ENCODE measurements at regions not wholly inside any gene's neighbourhood (a gene's known extent, or its start where the extent isn't known, plus 50 kb on each side); places are given as distances from the start of the nearest gene placed in this dataset.

GRCh38 chr10:110358869-110359629 lies 54.3 kb upstream of the SMNDC1 start:
- in situ Hi-C loops (cut with HindIII; ENCODE audit: low sequenced_read_pairs) = no loop called here
- no peak overlapping the region for H3K4me3 ChIP-seq (ENCODE audit: low read depth, low read length)
- peak; percentile 34 for TF ChIP-seq CTCF (IDR thresholded peaks at IDR 0.05; ENCODE audit: low read depth, low read length, missing control alignments)
- no peak for DNase-seq (ENCODE audit: low read depth)

GRCh38 chr10:110360857-110361474 lies 56.2 kb upstream of the SMNDC1 start:
- no peak overlapping the region for H3K4me3 ChIP-seq (ENCODE audit: low read depth, low read length)
- no peak for DNase-seq (ENCODE audit: low read depth)
- in situ Hi-C loops (cut with HindIII; ENCODE audit: low sequenced_read_pairs) = loop anchor here (10.0 kb wide), 1 partner anchor 84 kb away; no protein-coding TSS in a partner anchor
- no peak for TF ChIP-seq CTCF (IDR thresholded peaks at IDR 0.05; ENCODE audit: low read depth, low read length, missing control alignments)

GRCh38 chr10:110361800-110362456 lies 57.2 kb upstream of the SMNDC1 start:
- DNase-seq (ENCODE audit: low read depth) = no peak
- in situ Hi-C loops (cut with HindIII; ENCODE audit: low sequenced_read_pairs) = loop anchor here (10.0 kb wide), 1 partner anchor 83 kb away; no protein-coding TSS in a partner anchor

GRCh38 chr10:110363572-110364411 lies 59.1 kb upstream of the SMNDC1 start:
- in situ Hi-C loops (cut with HindIII; ENCODE audit: low sequenced_read_pairs) = loop anchor here (10.0 kb wide), 1 partner anchor 81 kb away; no protein-coding TSS in a partner anchor
- no peak for DNase-seq (ENCODE audit: low read depth)

More at GRCh38 chr10:110361800-110362456, 57.2 kb upstream of the SMNDC1 start:
- H3K4me3 ChIP-seq (ENCODE audit: low read depth, low read length) = no peak overlapping the region
- no peak for TF ChIP-seq CTCF (IDR thresholded peaks at IDR 0.05; ENCODE audit: low read depth, low read length, missing control alignments)

GRCh38 chr10:110364531-110364937 lies 59.8 kb upstream of the SMNDC1 start:
- DNase-seq (ENCODE audit: low read depth) = no peak
- no peak overlapping the region for H3K4me3 ChIP-seq (ENCODE audit: low read depth, low read length)
- in situ Hi-C loops (cut with HindIII; ENCODE audit: low sequenced_read_pairs) = loop anchor here (10.0 kb wide), 1 partner anchor 80 kb away; no protein-coding TSS in a partner anchor
- TF ChIP-seq CTCF (IDR thresholded peaks at IDR 0.05; ENCODE audit: low read depth, low read length, missing control alignments) = no peak

More at GRCh38 chr10:110363572-110364411, 59.1 kb upstream of the SMNDC1 start:
- no peak for TF ChIP-seq CTCF (IDR thresholded peaks at IDR 0.05; ENCODE audit: low read depth, low read length, missing control alignments)
- no peak overlapping the region for H3K4me3 ChIP-seq (ENCODE audit: low read depth, low read length)
